HG02884 (cell line): ENCODE measurements at regions not wholly inside any gene's neighbourhood (a gene's known extent, or its start where the extent isn't known, plus 50 kb on each side); places are given as distances from the start of the nearest gene placed in this dataset.

Experiments
- ATAC-seq: cut with Tn5 transposase; IDR thresholded peaks from one replicate; pipeline ENCODE4 v1.9.1; 2021; ENCODE audit warnings: mild to moderate bottlenecking, moderate library complexity; ENCODE audit not compliant: unreplicated experiment

- no peak for ATAC-seq
Measured at GRCh38 chr10:55033061-55033460, 232.0 kb upstream of the PCDH15 start.

DNA sequence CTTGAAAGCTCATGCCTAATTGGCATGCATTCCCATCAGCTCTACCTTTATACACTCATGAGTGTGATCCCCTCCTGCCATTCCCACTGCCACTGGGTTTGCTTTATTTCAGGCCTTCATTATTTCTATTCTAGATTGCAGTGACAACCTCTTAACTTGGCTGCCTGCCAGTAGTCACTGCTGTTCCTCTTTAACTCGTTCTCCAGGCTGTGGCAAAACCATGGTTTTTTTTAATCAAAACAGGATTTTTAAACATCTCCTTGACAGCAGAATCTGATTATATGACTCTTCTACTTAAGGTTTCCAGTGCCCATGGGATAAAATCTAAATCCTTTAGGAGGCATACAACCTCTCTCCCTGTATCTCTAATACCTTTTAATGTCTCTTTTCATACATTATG lies 223.7 kb upstream of the PCDH15 start:
- ATAC-seq, result no peak

DNA sequence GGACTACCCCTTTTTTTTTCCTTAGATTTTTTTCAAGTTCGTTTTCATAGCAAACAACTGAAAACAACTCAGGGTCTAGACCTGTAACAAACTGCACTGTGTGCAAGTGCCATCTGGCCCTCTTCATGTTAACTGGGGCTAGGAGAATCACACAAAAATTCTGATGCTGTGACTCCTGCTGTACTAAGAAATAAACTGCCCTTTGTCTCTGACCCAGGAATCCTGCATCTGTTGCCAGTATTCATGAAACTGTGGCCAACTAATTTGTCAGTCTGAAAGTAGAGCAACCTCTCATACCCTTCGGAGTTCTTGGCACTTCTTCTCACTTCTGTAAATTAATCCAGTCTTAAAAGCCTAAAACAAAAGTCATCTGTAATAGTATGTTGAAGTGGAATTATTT lies 218.4 kb upstream of the PCDH15 start:
- ATAC-seq, result no peak

- ATAC-seq, result no peak
Measured at GRCh38 chr10:55013318-55013717, 212.3 kb upstream of the PCDH15 start.

GRCh38 chr10:55002420-55002819 lies 201.4 kb upstream of the PCDH15 start:
- no peak for ATAC-seq

DNA sequence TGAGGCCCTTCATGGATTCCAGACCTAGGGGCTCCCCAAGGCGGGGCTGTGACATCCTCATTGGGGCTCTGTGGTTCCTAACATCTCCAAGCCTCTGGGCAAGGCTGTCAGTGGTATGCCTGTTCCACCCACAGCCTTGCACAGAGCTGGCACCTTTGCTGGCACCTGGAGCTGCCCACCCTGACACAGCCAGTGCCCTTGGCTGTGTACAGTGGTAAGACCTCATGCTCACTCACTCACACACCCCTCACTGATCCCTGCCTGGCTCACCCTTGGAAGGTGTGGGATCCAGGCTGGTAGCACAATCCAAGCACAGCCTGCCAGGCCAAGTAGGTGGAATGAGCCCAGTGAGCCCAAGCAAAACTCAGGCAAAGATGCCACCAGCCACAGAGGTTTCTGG lies 200.4 kb upstream of the PCDH15 start:
- ATAC-seq, result no peak

GRCh38 chr10:54993148-54993547 lies 192.1 kb upstream of the PCDH15 start:
- no peak for ATAC-seq

- ATAC-seq, result no peak
Measured at GRCh38 chr10:54985732-54986131, 184.7 kb upstream of the PCDH15 start.

GRCh38 chr10:54983255-54983654 lies 182.2 kb upstream of the PCDH15 start:
- ATAC-seq, result no peak

- ATAC-seq, result no peak
Measured at GRCh38 chr10:54962134-54962900, 161.3 kb upstream of the PCDH15 start.

- no peak for ATAC-seq
Measured at GRCh38 chr10:54961040-54961439, 160.0 kb upstream of the PCDH15 start.

DNA sequence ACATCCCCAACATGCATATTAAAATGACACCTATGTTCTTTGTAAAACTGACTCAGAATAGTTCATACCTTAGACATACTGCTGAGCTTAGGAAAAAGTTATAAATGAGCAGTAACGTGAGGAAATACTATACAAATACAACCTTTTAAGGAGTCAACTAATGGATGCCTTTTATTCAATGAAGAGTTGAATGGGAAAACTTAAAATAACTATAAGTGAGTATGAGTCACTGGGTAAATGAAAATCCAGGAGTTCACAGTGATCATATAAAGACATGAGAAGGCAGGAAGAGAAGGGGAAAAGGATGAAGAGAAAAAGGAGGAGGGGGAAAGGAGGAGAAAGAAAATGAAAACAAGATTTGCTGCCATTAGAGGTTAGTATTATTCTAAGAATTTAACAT lies 157.8 kb upstream of the PCDH15 start:
- ATAC-seq, result no peak

DNA sequence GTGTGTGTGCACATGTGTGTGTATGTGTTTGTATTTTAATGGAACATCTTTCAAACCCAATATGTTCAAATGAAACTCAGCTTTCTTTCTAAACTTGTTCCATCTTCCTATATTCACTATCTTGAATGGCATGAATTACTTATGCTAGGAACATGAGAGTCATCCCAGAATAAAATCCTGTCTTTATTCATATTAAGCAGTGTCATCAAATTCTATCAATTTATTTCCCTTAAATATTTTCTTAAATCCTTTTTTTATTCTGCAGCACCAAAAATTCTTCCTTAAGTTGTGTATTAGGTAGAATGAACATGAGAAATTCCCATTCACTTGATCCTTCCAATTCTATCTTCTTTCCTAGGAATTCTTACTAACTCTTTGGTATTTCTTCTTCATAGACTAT lies 146.6 kb upstream of the PCDH15 start:
- no peak for ATAC-seq

- ATAC-seq, result no peak
Measured at GRCh38 chr10:54940418-54940817, 139.4 kb upstream of the PCDH15 start.

GRCh38 chr10:54914049-54914448 lies 113.0 kb upstream of the PCDH15 start:
- no peak for ATAC-seq

DNA sequence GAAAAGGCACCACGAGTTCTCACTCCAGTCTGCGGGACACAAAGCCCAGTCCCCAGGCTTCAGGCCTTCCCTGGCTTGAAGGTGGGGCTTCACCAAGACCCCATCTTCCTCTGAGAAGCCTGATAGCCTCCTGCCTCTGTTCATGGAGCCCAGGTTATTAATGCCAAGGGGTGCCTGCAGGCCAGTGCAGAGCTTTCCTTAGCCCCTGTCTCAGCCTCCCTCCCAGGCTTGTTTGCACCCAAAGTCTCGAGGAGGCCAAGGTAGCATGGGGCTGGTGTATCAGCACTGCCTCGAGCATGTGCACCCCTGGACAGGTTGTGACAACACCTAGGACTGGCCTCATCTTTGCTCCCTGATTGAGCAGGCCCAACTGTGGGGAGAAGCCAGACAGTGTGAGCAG lies 108.1 kb upstream of the PCDH15 start:
- no peak for ATAC-seq

DNA sequence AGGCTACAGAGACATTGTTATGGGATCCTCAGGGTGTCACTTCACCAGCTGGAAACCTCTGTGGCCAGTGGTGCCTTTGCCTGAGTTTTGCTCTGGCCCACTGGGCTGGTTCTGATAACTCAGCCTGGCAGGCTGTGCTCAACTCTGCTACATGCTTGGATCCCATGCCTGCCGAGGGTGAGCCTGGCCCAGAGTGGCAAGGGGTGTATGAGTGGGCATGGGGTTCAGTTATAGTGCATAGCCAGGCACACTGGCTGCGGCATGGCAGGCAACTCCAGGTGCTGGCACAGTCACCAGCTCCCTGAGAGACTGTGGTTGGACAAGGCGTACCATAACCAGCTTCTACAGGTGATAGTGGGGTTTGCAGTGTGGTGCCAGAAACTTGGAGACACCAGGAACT lies 107.0 kb upstream of the PCDH15 start:
- no peak for ATAC-seq

GRCh38 chr10:54906940-54907339 lies 105.9 kb upstream of the PCDH15 start:
- ATAC-seq, result no peak

DNA sequence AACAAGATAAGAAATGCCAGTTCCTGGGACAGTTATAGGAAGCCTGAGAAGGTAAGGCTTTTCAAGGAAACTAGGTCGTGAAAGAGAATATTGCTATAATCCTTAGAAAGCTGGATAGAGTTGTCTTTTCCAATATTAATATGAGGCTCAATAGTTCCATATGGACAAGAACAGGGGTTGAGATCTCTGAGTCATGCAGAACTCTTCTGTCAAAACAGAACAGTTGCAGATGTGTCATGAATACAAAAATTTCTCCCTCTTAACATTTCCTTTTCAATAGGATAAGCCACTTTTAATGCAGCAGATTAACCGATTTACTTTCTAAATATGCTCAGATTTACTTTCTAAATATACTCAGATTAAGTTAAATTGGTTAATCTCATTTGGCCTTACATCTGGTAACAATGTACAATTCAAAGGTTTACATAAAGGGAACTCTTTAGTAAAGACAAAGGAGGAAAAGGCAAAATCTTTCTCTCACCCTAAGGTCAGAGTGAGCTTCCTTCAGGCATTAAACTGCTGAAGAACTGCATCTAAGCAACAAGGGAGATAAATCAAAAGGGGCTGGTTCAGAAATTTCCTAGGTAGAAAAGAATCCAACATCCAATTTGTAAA lies 104.7 kb upstream of the PCDH15 start:
- no peak for ATAC-seq

DNA sequence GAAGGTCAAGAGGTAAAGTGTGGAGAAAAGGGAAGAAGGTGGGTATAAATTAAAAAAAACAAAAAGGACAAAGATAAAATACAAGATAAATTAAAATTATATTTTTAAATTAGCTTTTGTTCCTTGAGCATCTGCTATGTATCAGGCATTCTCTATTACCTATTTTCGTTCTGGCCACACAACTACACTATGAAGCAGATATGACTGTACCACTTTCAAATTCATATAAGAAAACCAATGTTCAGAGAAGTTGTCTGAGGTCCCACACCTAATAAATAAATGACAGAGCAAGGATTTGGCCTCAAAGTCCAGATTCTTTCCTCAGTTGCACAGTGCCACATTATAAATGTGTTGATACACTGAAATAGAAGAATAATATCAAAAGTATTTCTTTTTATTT lies 103.8 kb upstream of the PCDH15 start:
- ATAC-seq, result no peak

- ATAC-seq, result no peak
Measured at GRCh38 chr10:54903745-54904144, 102.7 kb upstream of the PCDH15 start.

DNA sequence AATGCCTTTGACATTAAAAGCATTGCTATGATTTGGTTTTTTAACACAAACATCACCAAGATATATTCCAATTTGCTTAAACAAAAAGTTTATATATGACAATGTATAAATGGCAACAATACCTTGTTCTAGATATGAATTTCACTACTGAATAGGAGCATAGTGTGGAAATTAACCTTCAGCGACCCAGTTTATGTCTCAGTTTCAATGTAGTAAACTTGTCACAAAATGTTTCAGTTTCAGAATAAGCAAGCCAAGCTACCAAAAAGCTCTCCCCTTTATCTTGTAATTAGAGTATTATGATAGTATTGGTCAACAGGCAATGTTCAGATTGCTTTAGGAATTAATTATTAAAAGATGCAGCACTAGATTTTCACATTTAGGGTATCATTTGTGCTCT lies 99.6 kb upstream of the PCDH15 start:
- ATAC-seq, result peak; percentile 79

GRCh38 chr10:54880996-54881395 lies 80.0 kb upstream of the PCDH15 start:
- ATAC-seq, result no peak
